ENCODE measurements at regions not wholly inside any gene's neighbourhood (a gene's known extent, or its start where the extent isn't known, plus 50 kb on each side); places are given as distances from the start of the nearest gene placed in this dataset.
"Not testable (repeated sequence)": the region's sequence is repeated elsewhere in the genome, so short reads cannot be mapped to it uniquely, and the experiment has no call there.

- no peak for DNase-seq (ENCODE audit: low spot score)
Observed at GRCh38 chr14:34300330-34300729, 161.7 kb downstream of the SPTSSA start.

DNA sequence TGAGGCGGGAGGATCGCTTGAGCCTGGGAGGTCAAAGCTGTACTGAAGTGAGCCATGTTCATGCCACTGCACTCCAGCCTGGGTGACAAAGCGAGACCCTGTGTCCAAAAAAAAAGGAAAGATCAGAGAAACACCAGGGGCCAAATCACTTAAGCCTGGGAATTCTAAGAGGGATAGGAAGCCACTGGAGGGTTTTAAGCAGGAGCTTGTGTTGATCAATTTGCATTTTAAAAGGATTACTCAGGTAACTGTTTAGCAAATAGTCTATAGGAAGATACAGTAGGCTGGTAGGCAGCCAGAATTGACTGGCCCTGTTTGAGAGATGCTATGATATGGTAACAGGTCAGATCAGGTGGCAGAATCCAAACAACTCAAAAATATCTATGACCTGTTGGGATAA lies 162.7 kb downstream of the SPTSSA start:
- no peak for DNase-seq (ENCODE audit: low spot score)

DNA sequence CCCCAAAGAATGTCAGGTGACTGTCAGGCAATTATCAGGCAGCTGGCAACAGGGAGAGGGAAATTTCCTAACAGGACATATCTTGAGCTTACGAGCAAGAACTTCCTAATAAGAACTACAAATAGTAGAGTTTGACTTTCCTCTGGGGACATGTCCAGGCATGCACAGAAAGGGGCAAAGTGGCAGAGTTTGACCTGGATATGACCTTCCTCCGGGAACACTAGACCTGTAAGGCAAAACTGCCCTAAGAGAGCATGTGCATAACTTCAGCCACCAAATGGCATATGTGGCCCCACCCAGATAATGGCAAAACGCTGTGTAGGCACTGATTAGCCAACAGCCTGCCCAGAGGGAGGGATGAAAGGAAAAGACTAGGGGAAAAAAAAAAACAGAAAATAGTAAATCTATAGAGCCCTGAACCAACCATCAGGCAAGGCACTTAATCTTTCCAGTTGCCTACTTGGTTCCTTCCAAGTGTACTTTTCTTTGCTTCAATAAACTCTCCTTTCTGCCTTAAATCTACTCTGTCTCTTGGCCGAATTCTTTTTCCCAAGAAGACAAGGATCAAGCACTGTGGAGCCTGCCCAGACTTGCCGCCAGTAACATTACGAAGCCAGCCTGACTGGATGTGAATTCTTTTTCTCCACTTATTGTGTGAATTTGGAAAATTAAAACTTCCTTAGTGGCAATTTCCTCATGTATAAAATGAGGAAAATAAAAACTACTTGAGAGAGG lies 164.1 kb downstream of the SPTSSA start:
- no peak for DNase-seq (ENCODE audit: low spot score)

DNA sequence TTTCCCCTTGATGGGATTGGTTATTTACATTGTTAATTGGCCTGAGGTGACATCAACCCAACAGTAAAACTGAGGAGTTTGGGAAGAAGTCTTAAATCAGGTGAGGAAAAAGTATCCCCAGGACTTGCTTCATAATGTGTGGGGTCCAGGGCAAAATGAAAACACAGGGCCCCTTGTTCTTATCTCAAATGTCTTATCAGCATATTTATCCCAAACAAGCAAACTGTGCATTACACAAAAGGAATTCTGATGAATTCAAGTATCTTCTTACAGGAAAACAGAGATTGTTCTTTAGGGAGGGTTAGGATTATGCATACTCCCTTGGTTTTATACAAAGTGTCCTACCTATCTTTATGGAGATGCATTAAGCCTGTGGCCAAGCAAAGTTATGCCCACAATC lies 178.4 kb downstream of the SPTSSA start:
- DNase-seq (ENCODE audit: low spot score) = no peak

GRCh38 chr14:34277191-34277590 lies 184.8 kb downstream of the SPTSSA start:
- no peak for DNase-seq (ENCODE audit: low spot score)

GRCh38 chr14:34275530-34275929 lies 186.5 kb downstream of the SPTSSA start:
- no peak for DNase-seq (ENCODE audit: low spot score)

GRCh38 chr14:34275078-34275477 lies 187.0 kb downstream of the SPTSSA start:
- no peak for DNase-seq (ENCODE audit: low spot score)

DNA sequence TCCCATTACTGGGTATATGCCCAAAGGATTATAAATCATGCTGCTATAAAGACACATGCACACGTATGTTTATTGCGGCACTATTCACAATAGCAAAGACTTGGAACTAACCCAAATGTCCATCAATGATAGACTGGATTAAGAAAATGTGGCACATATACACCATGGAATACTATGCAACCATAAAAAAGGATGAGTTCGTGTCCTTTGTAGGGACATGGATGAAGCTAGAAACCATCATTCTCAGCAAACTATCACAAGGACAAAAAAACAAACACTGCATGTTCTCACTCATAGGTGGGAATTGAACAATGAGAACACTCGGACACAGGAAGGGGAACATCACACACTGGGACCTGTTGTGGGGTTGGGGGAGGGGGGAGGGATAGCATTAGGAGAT lies 188.3 kb downstream of the SPTSSA start:
- DNase-seq (ENCODE audit: low spot score) = not testable (repeated sequence)

- no peak for DNase-seq (ENCODE audit: low spot score)
Observed at GRCh38 chr14:34270361-34270760, 191.7 kb downstream of the SPTSSA start.

DNA sequence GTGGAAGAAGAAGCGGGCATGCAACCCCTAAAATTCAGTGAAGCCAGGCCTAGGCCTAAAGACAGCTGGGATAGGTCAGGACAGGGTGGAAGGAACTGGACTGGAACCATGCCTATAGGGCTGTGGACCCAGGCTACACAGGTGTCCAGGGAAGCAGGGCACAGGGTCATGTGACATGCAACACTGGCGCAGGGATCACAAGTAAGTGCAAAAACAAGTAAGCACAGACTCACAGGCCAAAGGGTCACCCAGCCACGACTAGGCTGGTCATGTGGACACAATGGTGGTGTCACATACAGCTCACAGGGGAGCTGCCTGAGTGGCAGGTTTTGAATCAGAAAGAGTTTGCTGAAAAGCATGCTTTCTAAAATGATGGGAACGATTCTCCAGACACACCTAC lies 195.7 kb downstream of the SPTSSA start:
- no peak for DNase-seq (ENCODE audit: low spot score)

DNA sequence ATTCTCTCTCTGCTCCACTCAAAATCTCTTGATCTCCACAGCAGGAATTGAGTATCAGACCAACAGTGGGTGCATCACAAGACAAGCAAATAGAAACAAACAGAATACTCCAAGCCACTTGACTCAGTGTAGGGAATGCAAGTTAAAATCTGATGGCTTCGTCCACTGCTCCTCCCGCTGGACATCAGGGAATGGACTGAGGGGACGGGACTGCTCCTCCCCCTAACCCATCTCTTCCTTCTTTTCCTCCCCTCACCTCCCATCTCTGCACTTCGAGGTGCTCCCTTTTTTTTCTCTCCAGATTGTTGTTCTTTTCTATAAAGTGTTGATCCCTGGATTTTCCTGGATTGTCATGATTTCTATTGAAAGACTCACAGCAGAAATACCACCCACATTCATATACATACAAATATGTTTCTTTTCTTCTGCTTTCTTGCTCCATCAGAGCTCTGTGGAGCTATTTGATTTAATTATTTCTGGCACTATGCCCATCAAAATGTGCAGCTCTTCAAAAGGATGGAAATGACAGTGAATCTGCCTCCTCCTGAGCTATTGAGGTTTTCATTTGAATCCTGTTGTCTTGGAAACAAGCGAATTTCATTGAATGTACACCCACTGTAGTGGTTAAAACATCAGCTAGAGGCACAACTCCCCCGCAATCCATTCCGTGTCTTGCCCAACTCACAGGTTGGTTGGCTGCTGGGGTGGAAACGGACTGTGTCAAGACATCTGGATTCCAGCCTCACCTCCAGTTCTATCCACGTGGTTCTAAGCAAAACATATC lies 199.7 kb downstream of the SPTSSA start:
- DNase-seq (ENCODE audit: low spot score) = no peak

DNA sequence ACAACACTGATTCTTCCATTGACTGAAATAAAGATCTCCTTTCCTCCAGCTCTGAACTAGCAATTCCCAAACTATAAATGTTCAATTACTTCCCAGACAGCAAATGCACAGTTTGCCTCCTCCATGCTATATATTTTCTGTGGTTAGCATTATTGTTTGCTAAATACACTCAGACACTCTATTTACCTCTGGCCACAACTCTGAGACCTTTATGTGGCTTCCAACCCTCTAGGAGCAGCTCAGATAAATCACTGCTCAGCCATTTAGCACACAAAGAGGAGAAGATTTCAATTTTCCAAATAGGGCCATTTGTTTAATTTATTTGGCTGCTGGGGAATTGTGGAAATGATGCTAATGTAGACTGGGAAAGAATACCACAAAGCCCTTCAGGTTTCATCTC lies 202.0 kb downstream of the SPTSSA start:
- no peak for DNase-seq (ENCODE audit: low spot score)

GRCh38 chr14:34258318-34258717 lies 203.7 kb downstream of the SPTSSA start:
- DNase-seq (ENCODE audit: low spot score) = no peak

- no peak for DNase-seq (ENCODE audit: low spot score)
Observed at GRCh38 chr14:34257505-34257904, 204.5 kb downstream of the SPTSSA start.

GRCh38 chr14:34256223-34256622 lies 205.8 kb downstream of the SPTSSA start:
- no peak for DNase-seq (ENCODE audit: low spot score)

- DNase-seq (ENCODE audit: low spot score) = no peak
Observed at GRCh38 chr14:34254571-34254970, 207.5 kb downstream of the SPTSSA start.

GRCh38 chr14:34254031-34254430 lies 208.0 kb downstream of the SPTSSA start:
- DNase-seq (ENCODE audit: low spot score) = no peak

GRCh38 chr14:34252227-34252626 lies 209.8 kb downstream of the SPTSSA start:
- DNase-seq (ENCODE audit: low spot score) = no peak

GRCh38 chr14:34251662-34252061 lies 210.4 kb downstream of the SPTSSA start:
- DNase-seq (ENCODE audit: low spot score) = no peak

DNA sequence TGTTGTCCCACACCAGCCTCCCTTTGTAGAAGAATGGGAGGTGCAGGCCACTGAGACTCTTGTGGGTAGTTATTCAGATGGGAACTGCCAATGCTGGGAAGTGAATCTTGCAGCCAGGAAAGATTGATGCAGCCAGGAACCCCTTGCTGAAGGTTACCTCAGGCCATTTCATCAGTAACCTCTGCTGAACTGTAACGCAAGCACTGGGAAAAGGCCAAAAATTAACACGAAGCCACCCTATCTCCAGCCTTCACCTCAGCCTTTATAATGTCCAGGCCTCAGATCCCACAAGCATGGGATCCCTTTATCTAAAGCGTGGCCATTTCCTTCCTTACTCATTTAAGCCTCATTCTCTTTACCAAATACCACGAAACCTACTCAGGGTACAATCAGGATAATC lies 211.1 kb downstream of the SPTSSA start:
- no peak for DNase-seq (ENCODE audit: low spot score)

GRCh38 chr14:34247605-34248004 lies 214.4 kb downstream of the SPTSSA start:
- DNase-seq (ENCODE audit: low spot score) = no peak

GRCh38 chr14:34246206-34246605 lies 215.8 kb downstream of the SPTSSA start:
- DNase-seq (ENCODE audit: low spot score) = no peak

GRCh38 chr14:34243401-34243800 lies 218.6 kb downstream of the SPTSSA start:
- DNase-seq (ENCODE audit: low spot score) = no peak

DNA sequence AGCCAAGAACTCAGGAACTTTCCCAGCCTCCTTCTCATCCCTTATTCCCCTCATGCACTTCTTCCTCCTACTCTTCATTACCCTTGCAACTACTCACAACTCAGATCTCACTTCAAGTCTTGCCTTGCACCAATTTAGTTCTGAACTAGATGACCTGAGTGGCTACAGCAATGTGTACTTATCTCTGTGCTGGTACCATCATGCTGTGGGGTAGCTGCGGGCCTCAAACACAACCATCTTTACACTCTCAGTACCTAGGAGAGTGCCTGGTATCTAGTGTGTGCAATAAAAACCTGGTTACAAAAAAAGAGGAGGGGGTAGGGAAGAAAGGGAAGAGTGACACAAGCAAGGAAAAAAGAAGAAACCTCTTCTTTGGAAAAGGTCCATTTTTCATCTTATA lies 219.0 kb downstream of the SPTSSA start:
- no peak for DNase-seq (ENCODE audit: low spot score)
